ENCODE measurements at regions not wholly inside any gene's neighbourhood (a gene's known extent, or its start where the extent isn't known, plus 50 kb on each side); places are given as distances from the start of the nearest gene placed in this dataset.
A peak's percentile ranks its signal among the peaks of the same experiment; 100 is the strongest.
"Not testable (repeated sequence)": the region's sequence is repeated elsewhere in the genome, so short reads cannot be mapped to it uniquely, and the experiment has no call there.

GRCh38 chrX:37509349-37509748 is 62.1 kb upstream of the LANCL3 start:
- no peak overlapping the region for H3K27ac Mint-ChIP-seq
- DNase-seq (ENCODE audit: extremely low spot score, unreplicated experiment) = no peak
- TF ChIP-seq CTCF (conservative IDR thresholded peaks at IDR 0.05) = peak; percentile 65

GRCh38 chrX:37516512-37516911 is 54.9 kb upstream of the LANCL3 start:
- H3K4me1 Mint-ChIP-seq (ENCODE audit: unreplicated experiment); H3K4me3 Mint-ChIP-seq; DNase-seq (ENCODE audit: extremely low spot score, unreplicated experiment); H3K36me3 Mint-ChIP-seq; H3K9me3 Mint-ChIP-seq; H3K27ac Mint-ChIP-seq; H3K27me3 Mint-ChIP-seq: not testable (repeated sequence)

More at GRCh38 chrX:37509349-37509748, 62.1 kb upstream of the LANCL3 start:
- no peaks in the 10 kb centered on the region for H3K36me3 Mint-ChIP-seq
- H3K27me3 Mint-ChIP-seq = peaks cover 4% of the 10 kb centered on the region
- no peak overlapping the region for H3K4me3 Mint-ChIP-seq
- no peaks in the 10 kb centered on the region for H3K9me3 Mint-ChIP-seq
- H3K4me1 Mint-ChIP-seq (ENCODE audit: unreplicated experiment) = no peaks in the 10 kb centered on the region

GRCh38 chrX:37519261-37519660 is 52.2 kb upstream of the LANCL3 start:
- DNase-seq (ENCODE audit: extremely low spot score, unreplicated experiment); H3K4me3 Mint-ChIP-seq; H3K27me3 Mint-ChIP-seq; H3K36me3 Mint-ChIP-seq; H3K27ac Mint-ChIP-seq; H3K9me3 Mint-ChIP-seq; H3K4me1 Mint-ChIP-seq (ENCODE audit: unreplicated experiment): not testable (repeated sequence)

GRCh38 chrX:37520860-37521450 is 50.5 kb upstream of the LANCL3 start:
- not testable (repeated sequence) for H3K27ac Mint-ChIP-seq; H3K27me3 Mint-ChIP-seq; H3K36me3 Mint-ChIP-seq; H3K4me3 Mint-ChIP-seq; H3K9me3 Mint-ChIP-seq; H3K4me1 Mint-ChIP-seq (ENCODE audit: unreplicated experiment); DNase-seq (ENCODE audit: extremely low spot score, unreplicated experiment)
